H1 (cell line): ENCODE measurements at regions not wholly inside any gene's neighbourhood (a gene's known extent, or its start where the extent isn't known, plus 50 kb on each side); places are given as distances from the start of the nearest gene placed in this dataset.

Experiments used
- CTCF ChIA-PET: fragments of 300-600 bp; sonication (Branson Sonifier 250); formaldehyde crosslinking; loops from one replicate; lab custom pipeline; 2021; ENCODE audit not compliant: partially characterized antibody; lab: Charles Lee
- POLR2A ChIA-PET: fragments of 300-600 bp; sonication (Branson Sonifier 250); formaldehyde crosslinking; loops from one replicate; lab custom pipeline; 2021; ENCODE audit warnings: inconsistent platforms; ENCODE audit not compliant: partially characterized antibody; lab: Charles Lee
- DNase-seq, 2 experiments: peaks; one replicate each; pipeline versions ENCODE4 v3.0.0 to v3.0.0-alpha.2; 2010 to 2022; ENCODE audit warnings: low spot score in 2 of 2, low read depth in 1 of 2, mixed read lengths in 1 of 2
- FAIRE-seq: peaks from 2 replicates; lab custom pipeline; 2011; peaks lifted over from hg19 to GRCh38; lab: Jason Lieb, UNC
- H2AFZ ChIP-seq: 2 replicates; pipeline ENCODE4 v1.8.1; 2012; ENCODE audit warnings: low read length, inconsistent platforms
- H2AK5ac ChIP-seq: 2 replicates; pipeline ENCODE4 v1.6.1; 2013; ENCODE audit warnings: low read depth, low read length
- H2BK120ac ChIP-seq: replicated peaks from 2 replicates; pipeline ENCODE3; 2013; ENCODE audit warnings: low read depth, low read length, inconsistent platforms
- H2BK12ac ChIP-seq: 2 replicates; pipeline ENCODE4 v1.6.1; 2013; ENCODE audit warnings: low read depth, low read length
- H2BK15ac ChIP-seq: 2 replicates; pipeline ENCODE4 v1.6.1; 2013; ENCODE audit warnings: low read length
- H2BK20ac ChIP-seq: 2 replicates; pipeline ENCODE4 v1.6.1; 2013; ENCODE audit warnings: low read length
- H2BK5ac ChIP-seq: 2 replicates; pipeline ENCODE4 v1.6.1; 2013; ENCODE audit warnings: low read depth, low read length
- H3K14ac ChIP-seq: 2 replicates; pipeline ENCODE4 v1.6.1; 2013; ENCODE audit warnings: inconsistent platforms; ENCODE audit not compliant: insufficient read length
- H3K18ac ChIP-seq: 2 replicates; pipeline ENCODE4 v1.6.1; 2013; ENCODE audit warnings: low read length; ENCODE audit errors: extremely low read depth
- H3K23ac ChIP-seq: 2 replicates; pipeline ENCODE4 v1.6.1; 2013; ENCODE audit warnings: inconsistent platforms; ENCODE audit not compliant: insufficient read length
- H3K23me2 ChIP-seq: 2 replicates; pipeline ENCODE4 v1.6.1; 2013; ENCODE audit warnings: low read depth, low read length
- H3K27ac ChIP-seq: 2 replicates; pipeline ENCODE4 v1.6.1; 2011; ENCODE audit warnings: low read depth, low read length, inconsistent platforms
- H3K27me3 ChIP-seq, 4 experiments: replicated peaks in 1 of 4; 1 replicate in 1 of 4; 2 replicates in 3 of 4; pipeline versions ENCODE4 v1.6.1 to v1.8.1; 2011 to 2013; ENCODE audit warnings: low read length in 3 of 4, mild to moderate bottlenecking in 3 of 4, inconsistent platforms in 2 of 4, mixed read lengths in 2 of 4, moderate library complexity in 1 of 4; ENCODE audit not compliant: control insufficient read depth in 3 of 4, insufficient read depth in 3 of 4; ENCODE audit errors: extremely low read depth in 1 of 4
- H3K36me3 ChIP-seq, 4 experiments: 2 replicates each; pipeline versions ENCODE4 v1.6.1 to v1.8.1; 2011 to 2013; ENCODE audit warnings: mild to moderate bottlenecking in 4 of 4, low read length in 3 of 4, moderate library complexity in 2 of 4, control low read depth in 1 of 4, inconsistent platforms in 1 of 4; ENCODE audit not compliant: insufficient read depth in 4 of 4, control insufficient read depth in 2 of 4
- H3K4ac ChIP-seq: replicated peaks from 2 replicates; pipeline ENCODE3; 2013; ENCODE audit warnings: low read length, low read depth, mixed read lengths, inconsistent platforms; ENCODE audit not compliant: insufficient read length
- H3K4me1 ChIP-seq, 4 experiments: replicated peaks in 1 of 4; 1 replicate in 1 of 4; 2 replicates in 3 of 4; pipeline versions ENCODE4 v1.6.1 to v1.8.1; 2011 to 2013; ENCODE audit warnings: low read length in 3 of 4, inconsistent platforms in 2 of 4, mixed read lengths in 1 of 4; ENCODE audit not compliant: insufficient read depth in 4 of 4, control insufficient read depth in 3 of 4
- H3K4me2 ChIP-seq, 2 experiments: 2 replicates each; pipeline versions ENCODE4 v1.6.1 to v1.8.1; 2011 to 2013; ENCODE audit warnings: low read depth in 2 of 2, low read length in 2 of 2, control low read depth in 1 of 2, inconsistent platforms in 1 of 2, mild to moderate bottlenecking in 1 of 2; ENCODE audit not compliant: insufficient read depth in 1 of 2
- H3K4me3 ChIP-seq, 4 experiments: fragments of 200-600, 300-600 bp in 1 of 4; sonication (generic), shearing (Covaris generic), sonication (Bioruptor Twin) in 1 of 4; 2 replicates each; pipeline versions ENCODE4 v1.5.1 to v1.8.1; 2011 to 2016; ENCODE audit warnings: low read length in 4 of 4, low read depth in 3 of 4, control low read depth in 2 of 4, inconsistent platforms in 2 of 4, mild to moderate bottlenecking in 2 of 4, mixed read lengths in 1 of 4, moderate library complexity in 1 of 4; ENCODE audit not compliant: insufficient read depth in 2 of 4; ENCODE audit errors: extremely low read depth in 1 of 4
- H3K56ac ChIP-seq: replicated peaks from 2 replicates; pipeline ENCODE3; 2013; ENCODE audit warnings: low read depth, mild to moderate bottlenecking, mixed read lengths, low read length, inconsistent platforms; ENCODE audit not compliant: insufficient read length
- H3K79me1 ChIP-seq: 2 replicates; pipeline ENCODE4 v1.6.1; 2013; ENCODE audit warnings: low read depth, low read length, control low read depth
- H3K79me2 ChIP-seq, 2 experiments: 2 replicates each; pipeline versions ENCODE4 v1.6.1 to v1.8.1; 2012 to 2013; ENCODE audit warnings: low read length in 2 of 2, mild to moderate bottlenecking in 2 of 2, inconsistent platforms in 1 of 2; ENCODE audit not compliant: insufficient read depth in 2 of 2, control insufficient read depth in 1 of 2
- H3K9ac ChIP-seq, 4 experiments: replicated peaks in 1 of 4; 1 replicate in 1 of 4; 2 replicates in 3 of 4; pipeline versions ENCODE4 v1.6.1 to v1.8.1; 2011 to 2013; ENCODE audit warnings: low read depth in 3 of 4, low read length in 3 of 4, control low read depth in 2 of 4, mild to moderate bottlenecking in 2 of 4, moderate library complexity in 2 of 4, inconsistent platforms in 1 of 4; ENCODE audit errors: extremely low read depth in 1 of 4
- H3K9me3 ChIP-seq, 2 experiments: 2 replicates each; pipeline versions ENCODE4 v1.6.1 to v1.8.1; 2012 to 2013; ENCODE audit warnings: mild to moderate bottlenecking in 2 of 2, moderate library complexity in 2 of 2, control low read depth in 1 of 2, inconsistent platforms in 1 of 2, low read depth in 1 of 2, low read length in 1 of 2, mixed read lengths in 1 of 2; ENCODE audit not compliant: insufficient read depth in 2 of 2
- H4K20me1 ChIP-seq, 2 experiments: replicated peaks in 1 of 2; 2 replicates each; pipeline versions ENCODE3 to v1.8.1; 2011 to 2013; ENCODE audit warnings: inconsistent platforms in 2 of 2, low read length in 2 of 2, mild to moderate bottlenecking in 1 of 2; ENCODE audit not compliant: insufficient read depth in 2 of 2, control insufficient read depth in 1 of 2
- H4K5ac ChIP-seq: 2 replicates; pipeline ENCODE4 v1.6.1; 2013; ENCODE audit warnings: low read length, low read depth, mixed read lengths, inconsistent platforms; ENCODE audit not compliant: insufficient read length
- H4K8ac ChIP-seq: 2 replicates; pipeline ENCODE4 v1.8.0; 2013; ENCODE audit warnings: mild to moderate bottlenecking, moderate library complexity, low read length, inconsistent platforms; ENCODE audit not compliant: insufficient read depth; ENCODE audit errors: extremely low read depth
- H4K91ac ChIP-seq: replicated peaks from 2 replicates; pipeline ENCODE3; 2013; ENCODE audit warnings: low read length, mixed read lengths, inconsistent platforms; ENCODE audit not compliant: insufficient read length
- BACH1 ChIP-seq: IDR thresholded peaks from 2 replicates; pipeline ENCODE4 v1.6.1; 2012; ENCODE audit warnings: low read length, improper control_type of control experiment
- KDM1A ChIP-seq: fragments of 200-600, 300-600 bp; sonication (generic); IDR thresholded peaks from 2 replicates; pipeline ENCODE4 v1.7.1; 2016; ENCODE audit warnings: mild to moderate bottlenecking, low read length, borderline replicate concordance
- RNF2 ChIP-seq: fragments of 200-900, 300-1000 bp; sonication (generic); IDR thresholded peaks from 2 replicates; pipeline ENCODE4 v1.7.1; 2016; ENCODE audit warnings: borderline replicate concordance, low read depth, mild to moderate bottlenecking, antibody characterized with exemption, low read length; ENCODE audit not compliant: poor library complexity, severe bottlenecking; ENCODE audit errors: missing control alignments
- RXRA ChIP-seq: IDR thresholded peaks from 2 replicates; pipeline ENCODE4 v1.6.1; 2011; ENCODE audit warnings: low read depth, mild to moderate bottlenecking, low read length, moderate library complexity; ENCODE audit not compliant: insufficient read depth
- SAP30 ChIP-seq: fragments of 300-600 bp; sonication (generic); IDR thresholded peaks from 2 replicates; pipeline ENCODE4 v1.7.1; 2012; ENCODE audit warnings: low read length, moderate library complexity, mild to moderate bottlenecking, inconsistent platforms; ENCODE audit not compliant: insufficient read depth, insufficient replicate concordance
- SRF ChIP-seq: IDR thresholded peaks from 2 replicates; pipeline ENCODE4 v1.6.1; 2011; ENCODE audit warnings: mild to moderate bottlenecking, low read depth, low read length, moderate library complexity
- TEAD4 ChIP-seq: IDR thresholded peaks from 2 replicates; pipeline ENCODE4 v1.6.1; 2012; ENCODE audit warnings: low read depth, low read length, inconsistent platforms, mixed read lengths
- USF2 ChIP-seq: IDR thresholded peaks from 2 replicates; pipeline ENCODE4 v1.6.1; 2011; ENCODE audit warnings: low read length, improper control_type of control experiment
- WGBS, 2 experiments: shearing (Covaris generic) in 1 of 2; methylation state at CpG; one replicate each; pipeline versions ENCODE4 v1.1.6 to v1.1.7; 2013 to 2015; ENCODE audit warnings: low lambda C conversion rate in 2 of 2, mixed read lengths in 2 of 2, inconsistent platforms in 1 of 2, low coverage in 1 of 2, missing lambda C conversion rate in 1 of 2; ENCODE audit not compliant: insufficient replicate concordance in 2 of 2, insufficient coverage in 1 of 2, insufficient read length in 1 of 2; ENCODE audit errors: extremely low coverage in 1 of 2, missing lambda C conversion rate in 1 of 2; 5-methylcytosine and 5-hydroxymethylcytosine counted together

DNA sequence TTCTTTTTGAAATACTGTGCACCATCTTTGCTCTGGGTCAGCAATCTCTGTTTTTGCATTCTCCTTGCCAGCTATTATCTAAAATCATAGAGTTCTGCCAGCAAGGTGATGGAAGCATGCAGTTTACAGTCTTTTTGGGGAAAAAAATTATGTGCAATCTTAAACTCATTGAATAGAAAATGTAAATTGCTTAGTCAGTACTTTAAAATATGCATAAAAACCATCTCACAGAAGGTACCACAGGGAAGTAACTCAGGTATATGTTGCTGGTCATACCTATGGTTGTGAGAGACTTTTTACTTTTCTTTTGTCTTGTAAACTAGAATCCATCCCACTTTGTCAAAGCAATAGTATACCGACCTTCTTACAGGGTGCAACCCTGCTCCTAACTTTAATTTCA lies 469.8 kb upstream of the ANO3 start:
- no peaks in the 10 kb centered on the region for H3K79me2 ChIP-seq
- H4K20me1 ChIP-seq = no peaks in the 10 kb centered on the region
- no peak overlapping the region for H4K5ac ChIP-seq
- FAIRE-seq (no peak), DNase-seq (no peak)
- ChIA-PET CTCF (interaction anchor here (0.7 kb wide), 1 partner anchor 120 kb away, joined by 3 read pairs; no protein-coding TSS in a partner anchor), POLR2A (no interaction called here)
- H2BK5ac ChIP-seq = no peak overlapping the region
- no peak overlapping the region for H2BK12ac ChIP-seq
- no peak overlapping the region for H2BK15ac ChIP-seq
- H3K79me1 ChIP-seq = no peaks in the 10 kb centered on the region
- no peak overlapping the region for H3K23ac ChIP-seq
- no peak overlapping the region for H2AK5ac ChIP-seq
- H3K4me1 ChIP-seq = no peaks in the 10 kb centered on the region
- no peak overlapping the region for H3K18ac ChIP-seq
- no peak overlapping the region for H2AFZ ChIP-seq
- H4K8ac ChIP-seq = no peak overlapping the region
- 72% methylated on average over 1 of the region's 1 CpG; no CpG with 5 or more reads in 1 of the 2 experiments for WGBS, 2 experiments
- no peak overlapping the region for H3K4me2 ChIP-seq
- H3K9ac ChIP-seq = no peak overlapping the region
- TF ChIP-seq TEAD4 (no peak), RXRA (no peak), KDM1A (no peak), RNF2 (no peak), USF2 (no peak), SAP30 (no peak), SRF (no peak), BACH1 (no peak)
- H3K9me3 ChIP-seq = no peaks in the 10 kb centered on the region
- H3K27me3 ChIP-seq = no peaks in the 10 kb centered on the region
- no peak overlapping the region for H3K14ac ChIP-seq
- no peaks in the 10 kb centered on the region for H3K23me2 ChIP-seq
- H3K4me3 ChIP-seq = no peak overlapping the region
- no peak overlapping the region for H2BK120ac ChIP-seq
- no peak overlapping the region for H3K27ac ChIP-seq
- H3K4ac ChIP-seq = no peak overlapping the region
- no peak overlapping the region for H4K91ac ChIP-seq
- H3K56ac ChIP-seq = no peak overlapping the region
- no peak overlapping the region for H2BK20ac ChIP-seq
- H3K36me3 ChIP-seq = no peaks in the 10 kb centered on the region
